Mesothelial cell of epicardium (in vitro differentiated cells): ENCODE measurements at regions not wholly inside any gene's neighbourhood (a gene's known extent, or its start where the extent isn't known, plus 50 kb on each side); places are given as distances from the start of the nearest gene placed in this dataset.

Experiments
- DNase-seq, 2 experiments: peaks; one replicate each; pipeline ENCODE4 v3.0.0; 2021; ENCODE audit warnings: low spot score in 2 of 2; ENCODE audit not compliant: unreplicated experiment in 2 of 2
- H3K27ac Mint-ChIP-seq: 2 replicates; pipeline ENCODE4 v1.8.0; 2021; ENCODE audit warnings: mixed read lengths
- H3K27me3 Mint-ChIP-seq: 2 replicates; pipeline ENCODE4 v1.8.0; 2021; ENCODE audit warnings: low read depth, mixed read lengths
- H3K36me3 Mint-ChIP-seq: 2 replicates; pipeline ENCODE4 v1.8.0; 2021; ENCODE audit warnings: mixed read lengths
- H3K4me1 Mint-ChIP-seq: 2 replicates; pipeline ENCODE4 v1.8.0; 2021; ENCODE audit warnings: mixed read lengths
- H3K4me3 Mint-ChIP-seq: 2 replicates; pipeline ENCODE4 v1.8.0; 2021; ENCODE audit warnings: mild to moderate bottlenecking, moderate library complexity, mixed read lengths
- H3K9me3 Mint-ChIP-seq: 2 replicates; pipeline ENCODE4 v1.8.0; 2021; ENCODE audit warnings: mixed read lengths
- TF ChIP-seq, protein P1 (sequence below): fragments of 200-600 bp; sonication (generic); IDR thresholded peaks from one replicate; pipeline ENCODE4 v1.5.0; 2021; ENCODE audit warnings: antibody characterized with exemption; ENCODE audit not compliant: unreplicated experiment

DNA sequence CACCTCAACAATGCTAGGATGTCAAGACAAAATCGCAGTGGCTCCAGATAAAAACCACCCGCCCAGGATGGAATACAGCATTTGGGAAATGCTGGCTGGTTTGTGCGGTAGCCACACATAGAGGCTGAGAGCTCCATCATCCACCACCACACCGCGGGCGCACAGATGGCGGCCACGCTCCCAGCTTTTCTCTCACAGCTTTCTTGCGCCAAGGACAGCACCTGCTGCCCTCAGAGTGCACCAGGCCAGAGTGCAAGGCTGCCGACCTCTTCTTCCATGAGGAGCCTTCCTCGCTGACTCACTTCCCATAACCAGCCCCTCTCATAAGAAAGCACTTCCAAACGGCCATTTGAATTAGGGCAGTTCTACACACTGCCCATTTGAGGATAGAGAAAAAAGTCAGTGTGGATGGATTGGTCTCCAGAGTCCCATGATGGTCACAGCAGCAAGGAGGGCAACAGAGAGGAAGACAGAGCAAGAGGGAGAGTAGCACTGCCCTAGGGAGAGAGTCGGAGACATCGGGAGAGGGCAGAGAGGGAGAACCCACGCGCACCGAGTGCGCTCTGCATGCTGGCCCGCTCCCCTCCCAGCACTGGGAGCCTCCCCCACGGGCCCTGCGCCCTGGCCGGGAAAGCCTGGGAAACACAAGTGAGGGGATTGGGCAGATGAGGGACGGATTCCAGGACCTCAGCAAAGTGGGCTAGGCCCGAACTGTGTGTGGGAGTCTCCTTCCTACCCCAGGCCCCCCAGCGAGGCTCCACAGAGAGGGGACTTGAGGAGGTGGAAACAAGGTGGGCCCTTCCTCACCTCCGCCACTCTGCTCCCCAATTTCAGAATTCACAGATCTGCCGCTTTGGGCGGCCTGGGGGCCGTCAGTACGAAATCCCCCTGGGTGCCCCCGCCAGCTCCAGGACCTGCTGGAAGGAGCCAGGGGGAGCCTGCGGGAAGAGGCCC lies 156.9 kb downstream of the USP12 start:
- H3K27me3 Mint-ChIP-seq: peaks cover 1% of the 10 kb centered on the region
- DNase-seq: peak in 1 of 2 experiments; percentile 34
- no peak overlapping the region for H3K4me3 Mint-ChIP-seq
- no peak overlapping the region for H3K27ac Mint-ChIP-seq
- H3K4me1 Mint-ChIP-seq: peaks cover 2% of the 10 kb centered on the region
- TF ChIP-seq, protein P1, sequence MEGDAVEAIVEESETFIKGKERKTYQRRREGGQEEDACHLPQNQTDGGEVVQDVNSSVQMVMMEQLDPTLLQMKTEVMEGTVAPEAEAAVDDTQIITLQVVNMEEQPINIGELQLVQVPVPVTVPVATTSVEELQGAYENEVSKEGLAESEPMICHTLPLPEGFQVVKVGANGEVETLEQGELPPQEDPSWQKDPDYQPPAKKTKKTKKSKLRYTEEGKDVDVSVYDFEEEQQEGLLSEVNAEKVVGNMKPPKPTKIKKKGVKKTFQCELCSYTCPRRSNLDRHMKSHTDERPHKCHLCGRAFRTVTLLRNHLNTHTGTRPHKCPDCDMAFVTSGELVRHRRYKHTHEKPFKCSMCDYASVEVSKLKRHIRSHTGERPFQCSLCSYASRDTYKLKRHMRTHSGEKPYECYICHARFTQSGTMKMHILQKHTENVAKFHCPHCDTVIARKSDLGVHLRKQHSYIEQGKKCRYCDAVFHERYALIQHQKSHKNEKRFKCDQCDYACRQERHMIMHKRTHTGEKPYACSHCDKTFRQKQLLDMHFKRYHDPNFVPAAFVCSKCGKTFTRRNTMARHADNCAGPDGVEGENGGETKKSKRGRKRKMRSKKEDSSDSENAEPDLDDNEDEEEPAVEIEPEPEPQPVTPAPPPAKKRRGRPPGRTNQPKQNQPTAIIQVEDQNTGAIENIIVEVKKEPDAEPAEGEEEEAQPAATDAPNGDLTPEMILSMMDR: no peak
- H3K9me3 Mint-ChIP-seq: no peaks in the 10 kb centered on the region
- no peaks in the 10 kb centered on the region for H3K36me3 Mint-ChIP-seq

GRCh38 chr13:27012482-27013197 lies 159.0 kb downstream of the USP12 start:
- no peaks in the 10 kb centered on the region for H3K36me3 Mint-ChIP-seq
- TF ChIP-seq, protein P1: no peak
- no peaks in the 10 kb centered on the region for H3K9me3 Mint-ChIP-seq

GRCh38 chr13:27011661-27012060 lies 159.9 kb downstream of the USP12 start:
- Mint-ChIP-seq H3K36me3 (no peaks in the 10 kb centered on the region), H3K27ac (no peak overlapping the region), H3K4me1 (peaks cover 7% of the 10 kb centered on the region), H3K9me3 (no peaks in the 10 kb centered on the region), H3K27me3 (peaks cover 13% of the 10 kb centered on the region), H3K4me3 (no peak overlapping the region)
- peak in 1 of 2 experiments; percentile 10 for DNase-seq
- TF ChIP-seq, protein P1: no peak

More at GRCh38 chr13:27012482-27013197, 159.0 kb downstream of the USP12 start:
- Mint-ChIP-seq H3K4me1 (peaks cover 2% of the 10 kb centered on the region), H3K27ac (no peak overlapping the region), H3K27me3 (peaks cover 3% of the 10 kb centered on the region), H3K4me3 (no peak overlapping the region)
- no peak for DNase-seq

DNA sequence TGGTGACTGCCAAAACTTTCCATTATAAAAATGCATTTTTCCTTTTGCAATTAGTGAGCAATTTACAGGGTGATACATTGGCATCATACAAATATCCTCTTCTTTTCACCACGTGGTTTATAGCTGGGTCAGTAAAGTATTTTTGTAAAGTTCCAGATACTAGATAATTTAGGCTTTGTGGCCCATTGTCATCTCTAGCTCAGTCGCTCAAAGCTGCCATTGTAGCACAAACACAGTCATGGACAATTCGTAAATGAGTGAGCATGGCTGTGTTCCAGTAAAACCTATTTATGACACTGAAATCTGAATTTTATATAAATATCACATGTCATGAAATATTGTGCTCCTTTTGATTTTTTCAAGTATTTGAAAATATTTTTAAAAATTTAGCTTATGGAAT lies 162.9 kb downstream of the USP12 start:
- Mint-ChIP-seq H3K4me1 (peaks cover 14% of the 10 kb centered on the region), H3K27me3 (peaks cover 31% of the 10 kb centered on the region), H3K4me3 (no peak overlapping the region), H3K9me3 (peaks cover 1% of the 10 kb centered on the region), H3K36me3 (no peaks in the 10 kb centered on the region), H3K27ac (no peak overlapping the region)
- TF ChIP-seq, protein P1: no peak
- no peak for DNase-seq

DNA sequence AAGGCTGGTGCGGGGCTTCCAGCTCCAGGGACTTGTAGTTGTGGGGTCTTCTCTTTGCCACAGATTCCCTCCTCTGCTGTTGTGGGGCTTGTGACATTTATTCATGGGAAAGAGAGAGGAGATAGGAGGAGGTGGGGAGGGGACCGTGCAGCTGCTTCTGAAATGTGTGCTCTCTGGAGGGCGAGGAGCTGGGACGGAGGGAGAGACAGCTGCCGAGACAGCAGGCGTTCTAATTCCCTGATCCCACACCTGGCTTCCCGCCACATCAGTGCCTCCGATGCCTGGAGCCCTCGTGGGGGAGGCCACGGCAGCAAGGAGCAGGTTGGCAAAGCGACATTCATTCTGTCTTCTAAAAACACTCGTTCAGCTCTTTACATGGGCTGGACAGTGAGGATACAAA lies 164.4 kb downstream of the USP12 start:
- no peak for DNase-seq
- H3K4me3 Mint-ChIP-seq: peak overlapping the region; percentile 61
- TF ChIP-seq, protein P1: no peak

More for the DNA sequence above, 164.4 kb downstream of the USP12 start:
- H3K4me1 Mint-ChIP-seq: peaks cover 14% of the 10 kb centered on the region
- H3K27me3 Mint-ChIP-seq: peaks cover 38% of the 10 kb centered on the region
- H3K27ac Mint-ChIP-seq: no peak overlapping the region
- peaks cover 5% of the 10 kb centered on the region for H3K9me3 Mint-ChIP-seq
- no peaks in the 10 kb centered on the region for H3K36me3 Mint-ChIP-seq
